Activated T-cell treated with anti-CD3 and anti-CD28 coated beads for 1 hour (primary cell): ENCODE measurements at regions not wholly inside any gene's neighbourhood (a gene's known extent, or its start where the extent isn't known, plus 50 kb on each side); places are given as distances from the start of the nearest gene placed in this dataset.

Experiments
- DNase-seq: peaks from one replicate; pipeline ENCODE4 v3.0.0-alpha.2; 2020; ENCODE audit warnings: low read depth

DNA sequence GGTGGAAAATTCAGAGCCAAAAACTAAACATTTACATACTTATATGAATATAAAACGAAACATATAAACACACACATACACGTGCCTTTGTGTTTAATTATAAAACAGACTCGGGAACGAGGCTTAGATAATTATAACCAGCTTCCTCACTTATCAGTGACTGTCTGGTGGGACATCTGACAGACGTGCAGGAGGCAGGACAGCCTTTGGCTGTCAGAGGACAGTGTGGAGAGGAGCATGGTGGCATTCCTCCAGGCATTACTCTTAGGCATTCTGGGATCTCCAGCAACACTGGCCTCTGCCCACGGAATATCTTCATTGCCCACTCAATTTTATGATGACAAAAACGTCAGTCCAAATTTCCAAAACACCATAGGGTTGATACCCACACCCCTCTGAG is 262.2 kb upstream of the NFE2L3 start:
- no peak for DNase-seq

DNA sequence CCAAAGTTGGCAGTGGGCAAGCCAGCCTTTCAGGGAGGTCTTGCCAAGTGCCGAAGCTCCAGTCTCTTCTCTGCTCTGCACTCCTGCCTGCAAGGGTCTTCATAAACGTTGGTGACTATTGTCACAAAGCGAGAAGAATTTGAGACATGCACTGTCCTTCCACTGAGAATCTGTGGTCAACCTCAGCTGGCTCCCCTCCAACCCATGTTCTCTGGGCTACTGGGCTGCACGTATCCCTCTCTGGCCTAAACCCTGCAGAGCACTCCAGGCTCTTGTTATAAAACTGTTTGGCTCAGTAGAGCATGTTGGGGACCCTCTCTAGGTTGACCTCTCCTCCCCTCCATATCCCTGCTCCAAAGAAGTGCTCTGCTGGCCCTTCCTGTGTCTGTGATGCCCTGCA is 260.4 kb upstream of the NFE2L3 start:
- no peak for DNase-seq

DNA sequence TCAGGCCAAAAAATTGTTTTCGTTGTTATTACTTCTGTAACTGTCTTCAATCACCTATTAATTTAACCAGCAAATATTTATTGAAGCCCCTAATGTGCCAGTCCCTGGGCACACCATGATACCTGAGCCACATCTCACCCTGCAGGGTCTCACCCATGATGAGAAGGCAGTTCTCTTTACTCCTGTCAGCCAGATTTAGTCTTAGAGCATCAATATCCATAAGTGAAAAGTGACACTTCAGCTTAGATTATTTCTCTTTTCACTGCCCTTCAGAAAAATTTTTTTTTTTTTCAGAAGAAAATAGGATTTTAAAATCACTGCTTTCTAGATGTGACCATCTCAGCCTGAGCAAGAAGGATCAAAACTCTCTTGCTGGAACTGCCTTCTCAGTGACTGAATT is 258.6 kb upstream of the NFE2L3 start:
- no peak for DNase-seq

DNA sequence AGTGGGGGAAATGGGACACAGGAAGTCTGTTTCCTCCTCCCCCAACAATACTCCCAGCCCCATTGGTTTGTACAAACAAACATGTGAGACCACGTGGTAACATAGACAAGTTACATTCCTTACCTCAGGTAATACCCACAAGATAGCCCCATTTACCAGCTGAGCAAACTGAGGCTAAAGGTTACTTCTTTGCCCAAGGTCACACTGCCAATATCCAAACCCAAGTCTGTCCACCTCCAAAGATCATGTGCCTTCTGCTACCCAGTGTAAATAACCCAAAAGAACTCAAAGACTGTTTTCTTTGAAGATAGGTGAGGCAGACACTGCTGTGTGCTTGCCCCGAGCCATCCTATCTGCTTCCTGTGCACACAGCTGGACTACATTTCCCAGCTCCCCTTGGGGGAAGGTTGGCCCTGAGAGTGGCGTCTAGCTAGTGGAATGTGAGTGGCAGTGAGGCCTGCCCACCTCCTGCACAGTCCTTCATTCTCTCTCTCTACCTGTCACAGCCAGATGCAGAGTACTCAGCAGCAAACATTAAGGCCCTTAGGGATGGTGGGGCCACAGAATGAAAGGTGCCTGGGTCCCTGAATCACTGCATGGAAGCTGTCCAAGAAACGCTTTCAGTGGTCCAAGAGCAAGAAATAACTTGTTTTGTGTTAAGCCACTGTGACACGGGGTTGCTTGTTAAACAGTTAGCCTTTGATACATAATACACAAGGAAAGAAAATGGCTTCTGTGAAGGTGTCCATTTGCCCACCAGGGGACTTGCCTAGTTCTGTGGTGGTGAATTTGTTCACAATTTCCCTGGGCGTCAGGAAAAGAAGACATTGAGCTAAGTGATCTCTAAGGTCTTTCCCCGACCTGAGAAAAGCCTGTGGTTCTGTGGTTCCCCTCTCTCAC is 257.7 kb upstream of the NFE2L3 start:
- peak; percentile 6 for DNase-seq

DNA sequence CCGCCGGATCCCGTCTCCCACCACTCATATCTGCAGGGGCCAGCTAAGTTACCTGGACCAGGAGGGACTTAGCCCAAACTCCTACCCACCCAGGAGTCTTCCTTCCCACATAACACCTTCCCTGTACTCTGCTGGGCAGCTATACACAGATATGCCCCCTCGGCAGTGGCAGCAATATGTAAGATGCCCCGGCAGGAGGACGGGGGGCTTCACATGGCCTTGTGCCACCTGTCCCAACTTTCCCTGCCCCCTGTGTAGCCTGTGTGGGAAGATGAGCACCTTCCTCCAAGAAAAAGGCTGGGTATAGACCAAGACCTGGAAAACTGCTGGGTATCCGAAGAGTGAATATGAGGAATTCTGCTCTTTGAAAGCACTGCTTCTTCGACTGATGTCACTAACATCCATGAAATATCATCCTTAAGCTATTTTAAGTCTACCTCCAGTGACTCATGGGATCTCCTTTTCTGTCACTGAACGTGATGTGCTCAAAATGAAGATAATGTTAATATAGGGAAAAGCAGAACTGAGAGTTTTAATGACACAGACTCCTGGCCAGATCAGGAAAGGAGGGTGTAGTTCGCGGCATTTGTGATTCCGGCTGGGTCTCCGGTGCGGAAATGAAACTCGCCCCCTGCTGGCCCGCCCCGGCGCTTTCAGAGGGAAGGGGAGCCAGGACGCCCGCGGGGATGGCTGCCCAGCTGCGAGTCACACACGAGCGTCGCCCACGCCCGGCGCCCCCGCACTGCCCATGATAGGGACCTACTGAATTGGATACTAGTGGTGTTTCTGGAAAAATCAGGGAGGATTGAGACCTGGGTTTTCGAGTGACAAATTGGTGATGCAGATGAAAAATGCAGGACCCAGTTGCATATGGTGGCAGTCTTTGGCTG is 256.9 kb upstream of the NFE2L3 start:
- DNase-seq = peak; percentile 52

GRCh38 chr7:25895792-25896171 is 256.2 kb upstream of the NFE2L3 start:
- no peak for DNase-seq

DNA sequence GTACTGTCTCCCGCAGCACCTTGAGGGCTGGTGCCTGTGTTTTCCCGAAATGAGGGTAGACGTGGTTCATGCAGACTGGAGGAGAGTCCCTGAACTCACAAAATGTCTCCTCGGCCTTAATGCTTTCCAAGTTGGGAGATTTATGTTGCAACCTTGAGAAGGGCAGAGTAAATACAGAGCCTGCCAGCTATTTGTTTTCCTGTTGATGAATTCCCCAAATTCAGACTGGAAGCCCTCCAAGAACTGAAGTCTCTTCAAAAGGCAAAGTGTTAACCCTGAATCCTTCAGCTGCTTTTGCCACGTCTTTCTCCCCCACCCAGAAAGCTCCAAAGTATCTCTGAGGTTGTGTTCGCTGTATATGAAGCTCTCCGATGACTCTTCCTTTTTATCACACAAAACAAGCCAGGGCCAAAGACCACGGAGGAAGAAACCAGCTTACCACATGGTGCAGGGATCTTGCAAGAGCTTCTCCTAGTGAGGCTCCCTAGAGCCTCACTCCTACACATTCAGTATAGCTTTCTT is 254.7 kb upstream of the NFE2L3 start:
- DNase-seq = no peak

- DNase-seq = no peak
Observed at GRCh38 chr7:25900245-25900644, 251.8 kb upstream of the NFE2L3 start.

GRCh38 chr7:25900877-25901276 is 251.1 kb upstream of the NFE2L3 start:
- DNase-seq = no peak

GRCh38 chr7:25901658-25902057 is 250.3 kb upstream of the NFE2L3 start:
- DNase-seq = no peak

GRCh38 chr7:25906003-25906402 is 246.0 kb upstream of the NFE2L3 start:
- no peak for DNase-seq

- no peak for DNase-seq
Observed at GRCh38 chr7:25906760-25907159, 245.2 kb upstream of the NFE2L3 start.

DNA sequence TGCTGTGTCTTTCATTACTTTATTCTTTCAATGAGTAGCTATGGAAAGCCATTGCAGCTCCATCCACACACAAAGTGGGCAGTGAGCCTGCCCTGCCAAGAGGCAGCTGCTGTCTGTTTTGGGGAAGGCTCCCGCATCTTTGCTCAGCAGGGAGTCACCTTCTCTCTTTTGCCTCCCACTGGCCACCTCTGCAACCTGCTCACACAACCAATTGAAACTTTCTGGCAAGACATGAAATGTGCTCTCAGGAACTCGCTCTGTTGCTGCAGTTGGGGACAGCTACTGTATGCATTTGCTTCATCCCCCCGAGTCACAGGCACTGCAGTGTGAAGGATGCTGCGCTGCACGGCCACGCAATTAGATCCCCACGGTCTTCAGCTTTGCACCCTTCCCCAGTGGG is 244.8 kb upstream of the NFE2L3 start:
- DNase-seq = no peak

DNA sequence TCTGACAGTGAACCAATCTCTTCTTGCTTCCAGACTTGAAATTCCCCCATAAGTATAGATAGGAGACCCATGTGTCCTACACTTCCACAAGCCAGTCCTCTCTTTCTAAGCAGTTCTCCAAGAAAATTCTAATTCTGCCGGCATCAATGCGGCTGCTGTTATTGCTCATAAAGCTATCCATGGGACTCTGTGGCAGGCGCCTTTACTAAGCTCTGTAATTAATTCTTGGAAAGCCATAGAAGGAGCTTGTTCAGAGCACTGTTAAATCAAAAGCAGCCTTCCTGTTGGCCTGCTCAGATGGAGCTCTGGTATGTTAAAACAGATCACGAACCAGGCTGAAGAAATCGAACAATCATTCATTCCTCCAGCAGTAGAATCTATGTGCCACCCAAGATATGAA is 244.3 kb upstream of the NFE2L3 start:
- no peak for DNase-seq

GRCh38 chr7:25908154-25908949 is 243.6 kb upstream of the NFE2L3 start:
- no peak for DNase-seq

- no peak for DNase-seq
Observed at GRCh38 chr7:25911738-25912607, 240.0 kb upstream of the NFE2L3 start.

GRCh38 chr7:25913598-25914224 is 238.3 kb upstream of the NFE2L3 start:
- DNase-seq = no peak

- DNase-seq = no peak
Observed at GRCh38 chr7:25918731-25919130, 233.3 kb upstream of the NFE2L3 start.

DNA sequence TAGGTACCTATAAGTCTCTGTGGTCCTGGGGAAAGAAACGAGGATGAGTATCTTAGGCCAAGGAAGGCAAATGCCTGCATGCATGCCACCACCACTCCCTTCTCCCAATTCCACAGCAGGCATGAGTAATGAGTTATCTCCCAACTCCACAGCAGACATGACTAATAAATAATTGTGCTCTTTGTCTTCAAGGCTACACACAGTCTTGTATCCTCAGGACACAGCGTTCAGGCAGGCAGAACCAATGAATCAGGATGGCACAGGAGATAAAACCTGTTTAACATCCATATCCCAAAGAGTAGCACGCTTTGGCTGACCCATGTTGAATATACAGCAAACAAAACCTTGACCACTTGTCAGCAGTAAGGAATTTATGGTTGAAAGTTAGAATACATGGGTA is 229.7 kb upstream of the NFE2L3 start:
- DNase-seq = no peak

DNA sequence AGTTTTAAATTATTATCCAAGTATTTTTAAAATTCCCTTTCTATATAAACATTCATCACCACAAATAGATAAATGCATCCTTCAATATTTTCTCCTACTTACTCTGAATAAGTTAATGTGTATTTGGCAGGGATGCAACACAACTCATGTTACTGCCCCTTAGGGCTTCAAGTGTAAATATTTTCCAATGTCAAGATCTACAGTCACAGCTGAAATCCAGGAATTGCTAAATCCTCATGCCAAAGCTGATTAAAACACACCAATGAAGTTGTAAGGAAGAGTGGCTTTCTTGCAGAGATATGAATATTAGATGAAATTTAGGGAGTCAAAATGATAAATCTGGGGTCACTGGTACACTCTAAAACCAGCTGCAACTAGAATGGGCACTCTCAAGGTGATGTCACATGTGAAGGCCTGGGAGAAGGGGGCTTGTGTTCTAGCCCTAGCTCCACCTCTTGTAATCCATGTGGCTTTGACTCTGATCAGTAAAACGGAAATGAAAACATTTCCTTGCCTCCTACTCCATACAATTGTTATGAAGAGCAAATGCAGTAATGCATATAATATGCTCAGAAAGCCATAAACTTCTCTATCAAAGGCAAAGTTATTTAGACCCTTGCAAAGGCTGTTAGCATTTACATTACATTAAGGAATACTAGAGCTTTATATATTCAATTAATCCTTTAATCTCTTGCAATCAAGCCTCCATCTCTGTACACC is 228.1 kb upstream of the NFE2L3 start:
- no peak for DNase-seq
